Peyer's patch (tissue), 4 donors: ENCODE measurements at regions not wholly inside any gene's neighbourhood (a gene's known extent, or its start where the extent isn't known, plus 50 kb on each side); places are given as distances from the start of the nearest gene placed in this dataset.

ENCODE experiments used
- CTCF ChIP-seq, 6 experiments: fragments of 450-650 bp in 4 of 6; fragments of 200-600 bp in 2 of 6; sonication (generic) in 1 of 6; IDR thresholded peaks; one replicate each; pipeline ENCODE4 v1.5.1; 2017 to 2019; ENCODE audit warnings: antibody characterized with exemption in 6 of 6, mild to moderate bottlenecking in 3 of 6, moderate library complexity in 1 of 6
- POLR2A ChIP-seq, 2 donors: fragments of 450-650 bp; IDR thresholded peaks; one replicate each; pipeline ENCODE4 v1.5.1; 2017; ENCODE audit warnings: antibody characterized with exemption in 2 of 2, mild to moderate bottlenecking in 2 of 2, moderate library complexity in 2 of 2

- TF ChIP-seq CTCF (IDR thresholded peaks at IDR 0.05), result no peak
- TF ChIP-seq POLR2A (IDR thresholded peaks at IDR 0.05), result no peak
These were observed 140.9 kb downstream of the TBX5 start for GRCh38 chr12:114265036-114265435.
